NCI-H2171 (cell line): ENCODE measurements at regions not wholly inside any gene's neighbourhood (a gene's known extent, or its start where the extent isn't known, plus 50 kb on each side); places are given as distances from the start of the nearest gene placed in this dataset.
"Not testable (repeated sequence)": the region's sequence is repeated elsewhere in the genome, so short reads cannot be mapped to it uniquely, and the experiment has no call there.

ENCODE experiments used
- DNase-seq: peaks from one replicate; lab custom pipeline; 2025; lab: John Stamatoyannopoulos, UW

GRCh38 chr2:7683196-7683595 lies 766.0 kb downstream of the RNF144A start:
- no peak for DNase-seq

GRCh38 chr2:7683708-7684107 lies 766.5 kb downstream of the RNF144A start:
- DNase-seq = no peak

DNA sequence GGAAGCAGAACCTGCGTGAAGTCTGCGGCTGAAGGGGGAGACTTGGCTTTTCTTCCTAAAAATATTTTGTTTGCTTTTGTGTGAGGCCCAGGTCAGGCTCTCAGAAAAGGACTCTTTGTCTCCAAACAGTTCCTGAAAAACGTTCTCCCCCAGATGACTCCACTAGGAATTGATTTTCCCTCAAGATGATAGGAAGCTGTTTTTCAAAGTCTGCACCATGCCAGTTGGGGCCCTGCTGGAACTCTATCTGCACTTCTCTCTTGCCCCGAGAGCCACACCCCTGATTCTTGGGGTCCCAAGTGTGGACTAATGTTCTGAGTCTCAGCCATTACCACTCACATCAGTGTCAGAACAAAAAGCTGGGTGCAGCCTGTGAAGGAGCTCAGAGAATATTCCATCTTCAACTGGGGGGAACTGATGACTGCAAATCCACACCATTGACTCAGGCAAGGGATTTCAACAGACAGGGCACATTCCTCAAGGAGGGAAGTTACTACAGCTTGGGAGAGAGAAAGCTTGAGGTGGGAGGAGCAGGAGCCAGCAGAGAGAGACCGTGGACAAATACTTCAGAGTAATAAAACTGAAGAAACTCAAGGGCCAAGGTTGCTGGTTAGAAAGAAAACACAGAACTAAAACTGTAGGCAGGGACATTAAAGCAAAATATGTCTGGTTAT lies 768.3 kb downstream of the RNF144A start:
- no peak for DNase-seq

DNA sequence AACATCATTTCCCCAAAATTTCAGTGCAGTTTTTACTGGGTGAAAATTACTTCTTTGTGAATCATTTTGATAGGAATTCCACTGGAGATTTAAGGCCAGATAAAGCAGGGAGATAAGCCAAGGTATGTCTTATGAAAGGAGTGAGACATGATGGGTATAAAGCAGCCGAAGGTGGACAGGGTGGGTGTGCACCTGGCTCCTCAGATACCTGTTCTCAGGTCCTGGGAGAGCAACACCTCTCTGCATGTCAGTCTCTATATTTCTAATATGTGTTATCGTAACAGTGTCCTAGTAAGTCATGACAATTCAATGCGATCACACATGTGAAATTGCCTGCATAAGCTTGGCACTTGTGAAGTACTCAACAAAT lies 768.8 kb downstream of the RNF144A start:
- DNase-seq = no peak

DNA sequence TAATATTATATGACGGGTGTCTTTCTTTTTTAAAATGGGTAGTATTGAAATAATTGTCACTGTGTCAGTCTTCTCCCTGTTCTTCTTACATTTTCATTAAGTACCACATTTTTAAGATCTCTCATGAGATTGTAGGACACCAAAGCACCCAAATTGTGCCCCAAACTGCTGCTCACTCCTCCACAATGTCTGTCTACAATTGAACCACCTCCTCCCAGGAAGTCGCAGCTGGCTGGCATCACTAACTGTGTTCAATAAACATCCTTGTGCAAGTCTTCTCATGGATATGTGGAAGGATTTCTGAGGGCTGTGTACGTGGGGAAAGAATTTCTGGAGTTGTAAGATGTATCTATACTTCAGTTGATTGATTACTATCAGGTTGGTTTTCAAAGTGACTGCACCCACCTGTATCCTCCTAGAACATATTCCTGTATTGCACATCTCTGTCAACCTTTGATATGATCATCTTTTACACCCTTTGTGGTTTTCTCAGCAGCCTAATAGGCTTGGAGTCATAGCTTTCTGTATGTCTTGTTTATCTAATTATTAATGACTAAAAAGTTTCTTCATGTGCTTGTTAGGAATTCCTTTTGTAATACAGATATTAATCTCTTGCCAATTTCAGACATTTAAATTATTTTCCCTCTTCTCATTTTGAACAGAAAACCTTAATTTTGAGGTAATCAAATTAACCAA lies 774.9 kb downstream of the RNF144A start:
- no peak for DNase-seq

GRCh38 chr2:7692657-7693161 lies 775.5 kb downstream of the RNF144A start:
- DNase-seq = peak; percentile 24

DNA sequence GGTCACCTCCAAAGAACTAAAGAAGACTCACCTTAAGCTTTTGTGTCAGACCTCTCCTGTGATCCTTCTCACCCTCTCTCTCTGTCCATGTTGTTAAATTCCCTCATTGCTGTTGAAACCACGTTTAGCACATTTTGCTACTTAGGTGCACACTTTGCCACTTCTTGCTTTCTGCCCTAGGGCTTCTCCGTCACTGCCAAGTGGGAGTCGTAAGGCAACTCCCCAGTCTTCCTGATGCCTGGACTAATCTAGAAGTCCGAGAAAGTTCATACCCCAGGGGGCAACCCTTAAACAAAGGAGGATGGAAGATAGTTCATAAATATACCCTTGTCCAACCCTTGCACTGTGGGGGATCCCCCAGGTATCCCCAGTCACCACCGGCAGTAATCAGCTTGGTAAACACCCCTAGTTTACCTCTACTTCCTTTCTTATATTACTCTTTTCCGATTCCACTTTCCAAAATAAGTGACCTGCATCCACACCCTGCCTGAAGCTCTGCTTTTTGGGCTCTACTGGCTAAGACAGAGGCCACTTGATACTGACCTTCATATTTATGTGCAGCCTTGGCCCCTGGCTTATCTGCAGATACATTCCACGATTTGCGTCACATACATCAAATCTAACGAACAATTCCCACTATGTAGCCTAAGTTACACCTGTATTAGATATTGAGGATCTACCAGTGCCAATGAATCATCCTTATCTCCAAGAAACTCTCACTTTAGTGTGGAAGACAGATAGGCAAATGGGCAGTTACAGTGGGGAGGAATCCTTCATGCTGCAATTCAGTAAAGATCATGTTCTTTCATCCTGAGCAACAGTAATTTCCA lies 776.2 kb downstream of the RNF144A start:
- no peak for DNase-seq

DNA sequence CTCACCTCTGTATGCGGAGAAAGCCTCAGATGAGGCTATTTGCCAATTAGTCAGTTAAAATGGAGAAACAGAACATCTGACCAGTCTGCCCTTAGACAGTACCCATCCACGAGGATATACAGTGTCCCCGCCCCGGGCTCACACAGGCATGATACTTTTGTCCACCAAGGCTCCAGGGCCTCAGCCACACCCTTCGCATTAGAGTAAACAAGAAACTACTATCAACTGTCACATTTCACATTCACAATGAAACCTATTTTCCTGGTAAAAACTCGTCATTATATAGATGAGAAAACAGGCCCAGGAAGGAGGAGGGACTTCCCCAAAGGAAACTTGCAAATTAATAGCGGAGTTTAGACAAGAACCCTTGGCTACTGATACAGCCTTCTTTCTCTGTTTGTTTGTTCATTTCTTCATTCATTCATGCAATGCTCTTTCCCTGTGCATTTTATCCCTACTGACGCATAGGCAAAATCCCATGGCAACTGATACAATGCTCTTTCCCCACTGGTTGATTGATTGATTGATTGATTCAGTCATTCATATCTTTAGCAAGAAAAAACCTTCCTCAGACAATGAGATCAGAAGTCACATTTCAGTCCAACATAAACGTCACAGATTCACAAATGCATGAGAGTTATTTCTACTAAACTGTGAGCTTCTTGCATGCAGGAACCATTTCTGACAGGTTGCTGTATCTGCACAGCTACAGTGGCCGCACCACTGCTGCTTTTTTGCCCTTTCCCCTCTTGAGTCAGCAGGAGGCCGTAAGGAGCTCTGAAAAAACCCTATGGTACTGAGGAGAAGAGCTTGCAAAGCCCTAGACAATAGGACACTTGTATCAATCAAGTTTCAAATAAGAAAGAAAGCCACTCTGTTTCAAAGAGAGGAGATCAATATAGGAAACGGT lies 777.1 kb downstream of the RNF144A start:
- no peak for DNase-seq

DNA sequence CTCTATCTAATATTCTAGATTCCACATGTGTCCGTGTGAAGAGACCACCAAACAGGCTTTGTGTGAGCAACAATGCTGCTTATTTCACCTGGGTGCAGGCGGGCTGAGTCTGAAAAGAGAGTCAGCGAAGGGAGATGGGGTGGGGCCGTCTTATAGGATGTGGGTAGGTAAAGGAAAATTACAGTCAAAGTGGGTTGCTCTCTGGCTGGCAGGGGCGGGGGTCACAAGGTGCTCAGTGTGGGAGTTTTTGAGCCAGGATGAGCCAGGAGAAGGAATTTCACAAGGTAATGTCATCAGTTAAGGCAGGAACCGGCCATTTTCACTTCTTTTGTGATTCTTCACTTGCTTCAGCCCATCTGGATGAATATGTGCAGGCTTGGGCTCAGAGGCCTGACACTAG lies 779.3 kb downstream of the RNF144A start:
- DNase-seq = not testable (repeated sequence)

DNA sequence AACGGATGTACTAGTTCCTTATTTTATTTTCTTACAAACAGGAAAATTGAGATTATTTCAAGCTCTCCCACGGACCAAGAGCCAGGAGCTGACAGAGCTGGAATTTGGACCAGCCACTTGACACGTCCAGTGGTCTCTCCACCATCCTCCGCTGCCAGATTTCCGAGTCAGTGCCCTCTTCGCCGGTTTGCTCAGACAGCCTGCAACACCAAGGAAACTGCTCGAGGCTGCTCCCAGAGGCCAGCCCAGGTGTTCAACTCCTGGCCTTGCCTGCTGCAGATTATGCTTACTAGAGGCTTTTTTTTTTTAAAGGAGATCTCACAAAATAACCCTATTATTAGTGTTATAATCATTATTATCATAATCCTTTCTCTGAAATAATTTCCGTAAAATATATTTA lies 779.8 kb downstream of the RNF144A start:
- DNase-seq = no peak

DNA sequence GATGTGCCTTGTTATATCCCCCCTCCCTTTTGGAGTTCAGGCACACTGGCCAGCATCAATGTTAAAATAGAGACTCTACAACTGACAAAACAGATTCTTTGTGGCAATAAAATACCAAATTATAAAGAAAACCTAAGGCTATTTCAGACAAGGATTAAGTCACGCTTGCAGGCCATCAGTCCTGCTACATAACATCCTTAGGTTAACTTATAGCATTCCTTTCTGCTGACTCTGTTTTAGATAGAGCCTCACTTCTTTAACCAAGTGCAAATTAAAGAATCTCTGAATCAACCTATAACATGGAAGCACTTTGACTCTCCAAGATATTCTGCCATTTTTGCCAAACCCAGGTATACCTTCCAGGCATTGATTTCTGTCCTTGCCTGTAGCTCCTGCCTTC lies 784.6 kb downstream of the RNF144A start:
- no peak for DNase-seq

DNA sequence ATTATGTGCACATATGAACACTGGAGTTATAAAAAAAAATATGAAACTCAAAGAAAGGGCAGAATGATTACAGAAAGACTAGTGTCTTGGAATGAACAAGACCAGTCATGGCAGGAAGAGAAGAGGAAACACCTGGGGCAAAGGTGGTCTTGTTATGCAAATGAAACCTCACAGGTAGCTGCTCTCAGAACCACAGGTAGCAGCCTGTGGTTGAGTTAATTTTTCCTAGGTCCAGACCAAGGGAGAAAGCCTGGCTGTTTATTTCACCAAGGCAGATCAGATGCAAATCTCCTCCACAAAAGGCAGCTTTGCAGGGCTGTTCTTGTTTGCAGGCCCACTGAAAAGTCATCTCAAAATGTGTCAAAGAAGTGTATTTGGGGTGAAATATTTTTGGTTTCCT lies 785.8 kb downstream of the RNF144A start:
- DNase-seq = no peak

DNA sequence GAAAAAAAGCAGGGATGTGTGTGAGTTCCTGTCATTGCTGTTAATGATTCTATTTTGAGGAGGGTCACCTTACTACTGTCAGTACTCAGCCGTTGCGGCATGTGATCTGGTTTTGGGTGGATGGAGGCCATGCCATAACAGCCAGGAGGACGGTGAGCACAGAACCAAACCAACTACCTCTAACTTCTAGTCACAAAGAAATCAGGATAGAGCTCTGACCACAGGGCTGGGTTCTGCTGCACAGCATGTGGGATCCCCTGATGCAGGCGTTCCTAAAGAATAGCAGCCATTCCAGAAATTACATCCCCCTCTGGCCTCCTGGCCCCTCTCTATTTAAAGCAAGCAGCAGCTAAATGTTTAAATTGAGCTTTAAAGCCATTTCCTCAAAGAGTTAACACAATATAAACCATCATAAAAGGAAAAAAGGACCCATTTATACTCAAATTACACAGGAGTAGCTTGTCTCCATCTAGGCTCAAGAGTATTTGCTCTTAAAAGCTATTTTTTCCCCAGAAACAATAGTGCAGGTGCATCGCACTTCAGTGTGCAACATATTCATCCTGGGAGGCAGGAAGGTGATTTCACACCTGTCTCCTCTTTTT lies 786.4 kb downstream of the RNF144A start:
- DNase-seq = no peak

GRCh38 chr2:7704296-7704865 lies 787.2 kb downstream of the RNF144A start:
- no peak for DNase-seq

GRCh38 chr2:7706791-7707190 lies 789.6 kb downstream of the RNF144A start:
- no peak for DNase-seq

- no peak for DNase-seq
Measured at GRCh38 chr2:7707723-7708122, 790.5 kb downstream of the RNF144A start.

GRCh38 chr2:7709907-7710306 lies 792.7 kb downstream of the RNF144A start:
- no peak for DNase-seq

GRCh38 chr2:7711167-7711566 lies 794.0 kb downstream of the RNF144A start:
- DNase-seq = no peak

DNA sequence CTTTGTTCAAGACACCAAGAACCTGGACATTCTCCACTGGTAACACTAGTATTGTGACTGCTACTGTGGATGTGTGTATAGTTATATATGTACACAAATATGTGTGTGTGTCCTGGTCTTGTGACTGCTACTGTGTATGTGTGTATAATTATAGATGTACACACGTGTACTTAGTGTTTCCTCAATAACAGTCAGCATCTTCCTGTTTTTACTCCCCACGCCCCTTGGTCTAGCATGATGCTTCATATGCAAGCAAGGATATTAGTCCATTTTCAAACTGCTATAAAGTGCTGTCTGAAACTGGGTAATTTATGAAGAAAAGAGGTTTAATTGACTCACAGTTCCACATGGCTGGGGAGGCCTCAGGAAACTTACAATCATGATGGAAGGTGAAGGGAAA lies 802.7 kb downstream of the RNF144A start:
- DNase-seq = no peak

DNA sequence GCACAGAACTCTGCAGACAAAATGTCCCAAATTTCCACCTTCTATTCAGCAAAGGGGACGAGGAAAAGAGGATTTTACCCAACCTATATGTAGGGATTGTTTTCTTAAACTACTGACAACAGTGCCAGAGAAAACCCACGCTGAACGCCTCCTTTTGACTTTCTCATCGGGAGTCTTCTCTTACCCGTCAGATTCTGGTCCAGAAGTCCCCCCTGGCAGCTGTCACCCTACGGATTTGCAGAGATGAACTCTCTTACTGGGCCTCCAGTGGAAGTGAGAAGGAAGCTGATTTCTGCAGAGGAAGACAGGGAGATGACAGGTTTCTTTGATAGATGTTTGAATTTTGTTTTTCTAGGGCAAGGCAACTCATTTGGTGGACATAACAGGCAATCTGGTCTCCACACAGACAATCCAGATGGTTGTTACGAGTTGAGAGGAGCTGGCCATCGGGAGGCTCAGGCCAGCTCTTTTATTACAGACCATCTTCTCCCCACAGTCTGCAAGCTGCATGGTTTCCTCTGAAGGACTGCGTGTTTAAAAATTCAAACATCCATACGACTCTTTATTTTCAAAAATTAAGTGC lies 804.3 kb downstream of the RNF144A start:
- no peak for DNase-seq
